Progenitor cell of endocrine pancreas (in vitro differentiated cells): ENCODE measurements at regions not wholly inside any gene's neighbourhood (a gene's known extent, or its start where the extent isn't known, plus 50 kb on each side); places are given as distances from the start of the nearest gene placed in this dataset.
"Not testable (repeated sequence)": the region's sequence is repeated elsewhere in the genome, so short reads cannot be mapped to it uniquely, and the experiment has no call there.

Experiments
- DNase-seq: peaks from one replicate; pipeline ENCODE4 v3.0.0; 2021; ENCODE audit warnings: low spot score; ENCODE audit not compliant: unreplicated experiment
- H3K27ac Mint-ChIP-seq: 2 replicates; pipeline ENCODE4 v1.8.0; 2021; ENCODE audit warnings: mild to moderate bottlenecking, moderate library complexity, mixed read lengths
- H3K27me3 Mint-ChIP-seq: 2 replicates; pipeline ENCODE4 v1.8.0; 2021; ENCODE audit warnings: mixed read lengths
- H3K36me3 Mint-ChIP-seq: 2 replicates; pipeline ENCODE4 v1.8.0; 2022; ENCODE audit warnings: mixed read lengths; ENCODE audit not compliant: insufficient read depth
- H3K4me1 Mint-ChIP-seq: 2 replicates; pipeline ENCODE4 v1.8.0; 2021; ENCODE audit warnings: low read depth, mixed read lengths
- H3K4me3 Mint-ChIP-seq: 2 replicates; pipeline ENCODE4 v1.8.0; 2021; ENCODE audit warnings: low read depth, mild to moderate bottlenecking, moderate library complexity, mixed read lengths
- H3K9me3 Mint-ChIP-seq: 2 replicates; pipeline ENCODE4 v1.8.0; 2021; ENCODE audit warnings: low read depth, mixed read lengths
- TF ChIP-seq, protein P1 (sequence below): fragments of 200-600 bp; sonication (generic); IDR thresholded peaks from one replicate; pipeline ENCODE4 v1.5.0; 2021; ENCODE audit warnings: antibody characterized with exemption, mild to moderate bottlenecking; ENCODE audit not compliant: unreplicated experiment

DNA sequence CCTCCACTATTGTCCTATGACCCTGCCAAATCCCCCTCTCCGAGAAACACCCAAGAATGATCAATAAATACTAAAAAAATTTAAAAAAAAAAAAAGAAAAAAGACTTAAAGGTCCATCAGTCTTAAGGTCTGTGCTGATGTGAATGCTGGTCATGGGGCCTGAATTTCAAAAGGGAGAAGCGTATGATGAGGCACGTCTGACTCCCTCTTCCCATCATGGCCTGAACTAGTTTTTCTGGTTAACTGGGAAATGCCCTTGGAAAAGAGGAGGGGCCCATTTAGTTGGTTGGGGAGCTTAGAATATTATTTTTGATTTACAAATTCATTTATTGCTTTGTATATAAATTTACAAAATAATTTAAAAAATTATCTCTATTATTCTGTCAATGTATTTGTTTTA lies 291.0 kb upstream of the CDH19 start:
- TF ChIP-seq, protein P1, sequence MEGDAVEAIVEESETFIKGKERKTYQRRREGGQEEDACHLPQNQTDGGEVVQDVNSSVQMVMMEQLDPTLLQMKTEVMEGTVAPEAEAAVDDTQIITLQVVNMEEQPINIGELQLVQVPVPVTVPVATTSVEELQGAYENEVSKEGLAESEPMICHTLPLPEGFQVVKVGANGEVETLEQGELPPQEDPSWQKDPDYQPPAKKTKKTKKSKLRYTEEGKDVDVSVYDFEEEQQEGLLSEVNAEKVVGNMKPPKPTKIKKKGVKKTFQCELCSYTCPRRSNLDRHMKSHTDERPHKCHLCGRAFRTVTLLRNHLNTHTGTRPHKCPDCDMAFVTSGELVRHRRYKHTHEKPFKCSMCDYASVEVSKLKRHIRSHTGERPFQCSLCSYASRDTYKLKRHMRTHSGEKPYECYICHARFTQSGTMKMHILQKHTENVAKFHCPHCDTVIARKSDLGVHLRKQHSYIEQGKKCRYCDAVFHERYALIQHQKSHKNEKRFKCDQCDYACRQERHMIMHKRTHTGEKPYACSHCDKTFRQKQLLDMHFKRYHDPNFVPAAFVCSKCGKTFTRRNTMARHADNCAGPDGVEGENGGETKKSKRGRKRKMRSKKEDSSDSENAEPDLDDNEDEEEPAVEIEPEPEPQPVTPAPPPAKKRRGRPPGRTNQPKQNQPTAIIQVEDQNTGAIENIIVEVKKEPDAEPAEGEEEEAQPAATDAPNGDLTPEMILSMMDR, result no peak
- DNase-seq, result no peak
- Mint-ChIP-seq H3K36me3 (no peaks in the 10 kb centered on the region), H3K27ac (no peak overlapping the region), H3K9me3 (peaks cover 2% of the 10 kb centered on the region), H3K27me3 (no peaks in the 10 kb centered on the region), H3K4me1 (peaks cover 4% of the 10 kb centered on the region), H3K4me3 (no peak overlapping the region)

DNA sequence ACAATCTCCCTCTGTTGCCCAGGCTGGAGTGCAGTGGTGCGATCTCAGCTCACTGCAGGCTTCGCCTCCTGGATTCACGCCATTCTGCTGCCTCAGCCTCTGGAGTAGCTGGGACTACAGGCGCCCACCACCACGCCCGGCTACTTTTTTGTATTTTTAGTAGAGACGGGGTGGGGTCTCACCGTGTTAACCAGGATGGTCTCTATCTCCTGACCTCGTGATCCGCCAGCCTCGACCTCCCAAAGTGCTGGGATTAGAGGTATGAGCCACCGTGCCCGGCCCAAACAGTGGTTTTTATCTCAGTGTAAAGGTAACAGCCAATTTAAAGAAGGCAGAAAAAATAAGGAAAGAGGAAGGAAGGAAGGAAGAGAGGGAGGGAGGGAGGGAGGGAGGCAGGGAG lies 288.5 kb upstream of the CDH19 start:
- not testable (repeated sequence) for H3K36me3 Mint-ChIP-seq, DNase-seq, H3K27me3 Mint-ChIP-seq, H3K4me1 Mint-ChIP-seq, H3K4me3 Mint-ChIP-seq, H3K9me3 Mint-ChIP-seq, H3K27ac Mint-ChIP-seq

DNA sequence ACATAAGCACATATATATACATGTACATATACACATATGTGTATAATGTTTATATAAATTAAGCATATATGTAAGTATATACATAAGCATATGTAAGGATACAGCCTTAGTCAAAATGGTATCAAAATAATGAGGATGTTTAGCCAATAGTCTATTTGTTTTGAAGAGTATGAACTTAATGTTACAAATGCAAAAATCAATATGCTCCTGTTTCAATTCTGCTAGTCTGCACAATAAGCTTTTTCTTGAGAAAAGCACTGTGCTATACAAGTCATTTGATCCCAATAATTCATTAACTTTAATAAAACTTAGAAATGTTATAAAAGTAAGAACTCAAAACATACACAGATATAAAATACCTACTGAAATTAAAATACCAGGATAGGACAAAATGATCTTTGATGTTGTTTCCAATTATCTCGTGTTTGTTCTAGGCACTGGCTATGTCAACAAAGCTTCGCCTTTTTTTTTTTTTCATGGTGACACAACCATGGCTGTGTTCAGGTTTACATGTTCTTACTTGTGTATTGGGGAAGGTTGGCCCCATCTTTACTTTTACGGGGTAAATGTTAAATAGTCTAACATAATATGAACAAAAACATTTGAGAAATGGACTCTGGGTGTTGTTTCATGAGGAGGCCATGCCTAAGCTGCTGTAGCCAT lies 271.1 kb upstream of the CDH19 start:
- Mint-ChIP-seq H3K4me1 (peaks cover 10% of the 10 kb centered on the region), H3K9me3 (peaks cover under 1% of the 10 kb centered on the region), H3K27ac (no peak overlapping the region), H3K27me3 (no peaks in the 10 kb centered on the region), H3K4me3 (no peak overlapping the region), H3K36me3 (no peaks in the 10 kb centered on the region)
- TF ChIP-seq, protein P1, result no peak
- no peak for DNase-seq

DNA sequence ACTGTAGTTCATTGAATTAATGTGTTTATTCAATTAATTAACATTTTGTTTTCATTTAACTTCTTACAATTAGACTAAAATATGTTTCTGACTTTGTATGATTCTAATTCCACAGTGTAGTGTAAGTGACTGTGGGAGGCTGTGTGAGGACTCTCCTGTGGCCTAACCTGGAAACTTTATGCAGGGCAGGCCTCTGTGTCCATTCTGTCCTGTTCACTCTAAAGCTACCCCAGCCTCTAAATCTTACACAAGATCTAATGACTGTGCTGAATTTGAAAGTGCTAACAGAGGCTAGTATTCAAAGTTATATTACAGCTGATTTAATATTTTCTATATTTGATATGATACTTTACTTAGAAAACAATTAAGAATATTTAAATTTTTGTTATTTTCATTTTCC lies 270.5 kb upstream of the CDH19 start:
- H3K27me3 Mint-ChIP-seq, result no peaks in the 10 kb centered on the region
- H3K4me1 Mint-ChIP-seq, result peaks cover 10% of the 10 kb centered on the region
- peaks cover 5% of the 10 kb centered on the region for H3K9me3 Mint-ChIP-seq
- no peak overlapping the region for H3K4me3 Mint-ChIP-seq
- TF ChIP-seq, protein P1, result no peak
- H3K36me3 Mint-ChIP-seq, result no peaks in the 10 kb centered on the region
- H3K27ac Mint-ChIP-seq, result no peak overlapping the region
- no peak for DNase-seq

DNA sequence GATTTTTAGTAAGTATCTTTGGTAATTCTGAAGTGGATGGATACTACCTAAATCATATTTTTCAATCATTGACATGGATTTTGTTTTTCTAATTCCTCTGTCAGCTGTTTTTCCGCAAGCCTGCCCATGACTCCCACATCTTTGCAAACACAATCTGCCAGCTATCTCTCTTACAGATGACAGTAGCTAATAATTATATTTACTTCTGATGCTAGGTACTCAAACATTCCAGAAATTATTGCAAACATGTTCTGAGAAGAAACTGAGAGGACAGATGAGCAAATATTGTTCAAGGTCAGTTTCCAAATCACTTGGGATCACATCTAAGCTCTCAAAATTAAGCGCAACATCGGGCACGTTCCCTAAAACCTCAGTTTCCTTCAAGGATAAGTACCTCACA lies 270.0 kb upstream of the CDH19 start:
- Mint-ChIP-seq H3K27ac (no peak overlapping the region), H3K27me3 (no peaks in the 10 kb centered on the region), H3K4me3 (no peak overlapping the region), H3K36me3 (no peaks in the 10 kb centered on the region), H3K9me3 (peaks cover 5% of the 10 kb centered on the region), H3K4me1 (peaks cover 10% of the 10 kb centered on the region)
- TF ChIP-seq, protein P1, result no peak
- DNase-seq, result no peak

DNA sequence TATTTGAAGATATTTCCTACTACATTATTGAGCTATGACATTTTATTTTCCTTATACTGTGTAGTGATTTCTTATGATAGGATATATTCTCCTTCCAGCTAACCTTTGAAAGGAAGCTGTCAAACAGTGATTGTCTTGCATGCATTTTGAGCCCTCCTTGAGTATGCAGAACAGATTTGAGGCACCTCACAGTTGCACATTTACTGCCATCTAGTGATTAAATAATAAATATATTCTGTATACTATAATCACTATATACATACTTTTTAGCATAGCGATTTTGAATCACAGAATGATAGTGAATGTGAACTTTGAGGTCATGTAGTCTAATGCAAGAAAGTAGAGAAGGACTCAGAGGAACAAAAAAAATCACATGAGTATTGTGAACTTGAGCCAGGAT lies 268.4 kb upstream of the CDH19 start:
- Mint-ChIP-seq H3K27ac (no peak overlapping the region), H3K27me3 (no peaks in the 10 kb centered on the region), H3K4me3 (no peak overlapping the region), H3K36me3 (no peaks in the 10 kb centered on the region), H3K4me1 (peaks cover 10% of the 10 kb centered on the region), H3K9me3 (peaks cover 5% of the 10 kb centered on the region)
- TF ChIP-seq, protein P1, result no peak
- DNase-seq, result no peak
